Glutamatergic neuron (in vitro differentiated cells): ENCODE measurements at regions not wholly inside any gene's neighbourhood (a gene's known extent, or its start where the extent isn't known, plus 50 kb on each side); places are given as distances from the start of the nearest gene placed in this dataset.

ENCODE experiments used
- DNase-seq: peaks from one replicate; pipeline ENCODE4 v3.0.0; 2022
- H3K27ac Mint-ChIP-seq: one replicate; pipeline ENCODE4 v1.8.0; 2020; ENCODE audit warnings: mild to moderate bottlenecking, mixed read lengths, inconsistent platforms; ENCODE audit not compliant: unreplicated experiment
- H3K27me3 Mint-ChIP-seq: one replicate; pipeline ENCODE4 v1.8.0; 2020; ENCODE audit warnings: mild to moderate bottlenecking, moderate library complexity, mixed read lengths, inconsistent platforms; ENCODE audit not compliant: unreplicated experiment
- H3K36me3 Mint-ChIP-seq: one replicate; pipeline ENCODE4 v1.8.0; 2020; ENCODE audit warnings: mild to moderate bottlenecking, mixed read lengths, inconsistent platforms; ENCODE audit not compliant: unreplicated experiment
- H3K4me1 Mint-ChIP-seq: one replicate; pipeline ENCODE4 v1.8.0; 2020; ENCODE audit warnings: mild to moderate bottlenecking, low read depth, mixed read lengths, inconsistent platforms; ENCODE audit not compliant: unreplicated experiment
- H3K4me3 Mint-ChIP-seq: one replicate; pipeline ENCODE4 v1.8.0; 2020; ENCODE audit warnings: mild to moderate bottlenecking, mixed read lengths, inconsistent platforms; ENCODE audit not compliant: unreplicated experiment
- H3K9me3 Mint-ChIP-seq: one replicate; pipeline ENCODE4 v1.8.0; 2020; ENCODE audit warnings: mild to moderate bottlenecking, moderate library complexity, mixed read lengths, inconsistent platforms; ENCODE audit not compliant: unreplicated experiment
- TF ChIP-seq, protein P1 (sequence below): fragments of 200-600 bp; sonication (generic); IDR thresholded peaks from one replicate; pipeline ENCODE4 v1.5.0; 2021; ENCODE audit not compliant: partially characterized antibody, unreplicated experiment

DNA sequence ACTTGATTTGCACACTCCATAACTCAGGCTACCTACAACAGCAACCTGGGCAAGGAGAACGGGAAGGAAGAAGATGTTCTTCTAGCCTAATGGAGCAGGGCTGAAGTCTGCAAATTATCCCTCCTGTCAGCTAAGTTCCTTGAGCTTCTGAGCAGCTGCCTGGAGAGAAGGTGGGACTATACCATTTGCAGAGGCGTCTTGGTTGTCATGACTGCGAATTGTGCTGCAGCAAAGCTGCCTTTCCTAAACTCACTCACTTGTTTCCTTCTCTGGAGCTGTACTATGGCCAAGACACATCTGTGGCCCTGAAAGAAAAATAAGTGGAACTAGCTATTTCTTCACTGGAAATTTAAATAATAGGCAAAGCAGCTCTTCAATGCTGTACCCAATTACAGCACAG lies 682.4 kb upstream of the GRIA3 start:
- H3K9me3 Mint-ChIP-seq: no peaks in the 10 kb centered on the region
- H3K4me1 Mint-ChIP-seq: no peaks in the 10 kb centered on the region
- TF ChIP-seq, protein P1, sequence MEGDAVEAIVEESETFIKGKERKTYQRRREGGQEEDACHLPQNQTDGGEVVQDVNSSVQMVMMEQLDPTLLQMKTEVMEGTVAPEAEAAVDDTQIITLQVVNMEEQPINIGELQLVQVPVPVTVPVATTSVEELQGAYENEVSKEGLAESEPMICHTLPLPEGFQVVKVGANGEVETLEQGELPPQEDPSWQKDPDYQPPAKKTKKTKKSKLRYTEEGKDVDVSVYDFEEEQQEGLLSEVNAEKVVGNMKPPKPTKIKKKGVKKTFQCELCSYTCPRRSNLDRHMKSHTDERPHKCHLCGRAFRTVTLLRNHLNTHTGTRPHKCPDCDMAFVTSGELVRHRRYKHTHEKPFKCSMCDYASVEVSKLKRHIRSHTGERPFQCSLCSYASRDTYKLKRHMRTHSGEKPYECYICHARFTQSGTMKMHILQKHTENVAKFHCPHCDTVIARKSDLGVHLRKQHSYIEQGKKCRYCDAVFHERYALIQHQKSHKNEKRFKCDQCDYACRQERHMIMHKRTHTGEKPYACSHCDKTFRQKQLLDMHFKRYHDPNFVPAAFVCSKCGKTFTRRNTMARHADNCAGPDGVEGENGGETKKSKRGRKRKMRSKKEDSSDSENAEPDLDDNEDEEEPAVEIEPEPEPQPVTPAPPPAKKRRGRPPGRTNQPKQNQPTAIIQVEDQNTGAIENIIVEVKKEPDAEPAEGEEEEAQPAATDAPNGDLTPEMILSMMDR: no peak
- no peak for DNase-seq
- H3K4me3 Mint-ChIP-seq: no peak overlapping the region
- H3K27ac Mint-ChIP-seq: no peak overlapping the region
- no peaks in the 10 kb centered on the region for H3K27me3 Mint-ChIP-seq
- no peaks in the 10 kb centered on the region for H3K36me3 Mint-ChIP-seq

DNA sequence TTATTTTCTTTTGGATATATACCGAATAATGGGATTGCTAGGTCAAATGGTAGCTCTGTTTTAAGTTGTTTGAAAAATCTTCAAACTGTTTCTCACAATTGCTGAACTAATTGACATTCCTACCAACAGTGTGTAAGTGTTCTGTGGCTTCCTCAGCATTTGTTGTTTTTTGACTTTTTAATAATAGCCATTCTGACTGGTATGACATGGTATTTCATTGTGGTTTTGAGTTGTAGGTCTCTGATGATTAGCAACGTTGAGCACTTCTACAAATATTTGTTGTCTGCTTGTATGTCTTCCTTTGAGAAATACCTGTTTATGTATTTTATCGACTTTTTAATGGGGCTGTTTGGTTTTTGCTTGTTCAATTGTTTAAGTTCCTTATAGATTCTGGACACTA lies 680.1 kb upstream of the GRIA3 start:
- Mint-ChIP-seq H3K27me3 (no peaks in the 10 kb centered on the region), H3K9me3 (no peaks in the 10 kb centered on the region), H3K4me3 (no peak overlapping the region), H3K4me1 (no peaks in the 10 kb centered on the region), H3K27ac (no peak overlapping the region), H3K36me3 (no peaks in the 10 kb centered on the region)
- DNase-seq: no peak
- TF ChIP-seq, protein P1: no peak

DNA sequence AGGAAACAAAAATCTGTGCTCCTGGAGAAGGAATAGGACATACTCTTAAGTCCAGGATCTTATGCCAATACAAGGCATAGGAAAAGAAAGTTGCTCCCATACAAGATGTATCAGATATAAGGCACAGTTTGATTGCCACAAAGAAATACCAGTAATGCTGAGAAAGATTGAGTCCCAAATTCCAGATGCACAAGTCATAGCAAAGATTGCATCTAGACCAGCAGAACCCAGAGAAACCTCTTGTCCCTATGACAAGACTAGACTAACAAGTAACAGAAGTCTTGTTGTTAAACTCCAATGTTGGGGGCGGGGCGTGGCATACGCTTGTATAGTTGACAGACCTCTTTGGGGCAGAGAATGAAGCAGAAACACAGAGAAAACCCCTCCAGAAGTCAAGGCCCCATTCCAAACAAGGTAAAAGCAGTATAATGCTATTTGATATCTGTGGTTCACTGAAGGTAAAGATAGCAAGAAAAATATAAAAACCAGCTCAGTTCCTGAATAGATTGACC lies 671.5 kb upstream of the GRIA3 start:
- no peak overlapping the region for H3K4me3 Mint-ChIP-seq
- no peaks in the 10 kb centered on the region for H3K9me3 Mint-ChIP-seq
- TF ChIP-seq, protein P1: no peak
- DNase-seq: no peak
- H3K27me3 Mint-ChIP-seq: no peaks in the 10 kb centered on the region
- H3K27ac Mint-ChIP-seq: no peak overlapping the region
- H3K36me3 Mint-ChIP-seq: no peaks in the 10 kb centered on the region
- no peaks in the 10 kb centered on the region for H3K4me1 Mint-ChIP-seq

DNA sequence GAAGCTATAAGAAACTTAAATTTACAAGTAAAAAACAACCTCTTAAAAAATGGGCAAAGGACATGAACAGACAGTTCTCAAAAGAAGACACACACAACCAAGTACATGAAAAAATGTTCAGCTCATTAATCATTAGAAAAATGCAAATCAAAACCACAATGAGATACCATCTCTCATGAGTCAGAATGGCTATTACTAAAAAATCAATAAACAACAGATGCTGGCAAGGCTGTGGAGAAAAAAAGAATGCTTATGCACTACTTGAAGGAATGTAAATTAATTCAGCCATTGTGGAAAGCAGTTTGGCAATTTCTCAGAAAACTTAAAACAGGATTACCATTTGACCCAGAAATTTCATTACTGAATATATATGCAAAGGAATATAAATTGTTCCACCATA lies 666.3 kb upstream of the GRIA3 start:
- Mint-ChIP-seq H3K4me3 (no peak overlapping the region), H3K27me3 (no peaks in the 10 kb centered on the region), H3K27ac (no peak overlapping the region), H3K36me3 (no peaks in the 10 kb centered on the region), H3K9me3 (no peaks in the 10 kb centered on the region), H3K4me1 (no peaks in the 10 kb centered on the region)
- no peak for DNase-seq
- TF ChIP-seq, protein P1: no peak

DNA sequence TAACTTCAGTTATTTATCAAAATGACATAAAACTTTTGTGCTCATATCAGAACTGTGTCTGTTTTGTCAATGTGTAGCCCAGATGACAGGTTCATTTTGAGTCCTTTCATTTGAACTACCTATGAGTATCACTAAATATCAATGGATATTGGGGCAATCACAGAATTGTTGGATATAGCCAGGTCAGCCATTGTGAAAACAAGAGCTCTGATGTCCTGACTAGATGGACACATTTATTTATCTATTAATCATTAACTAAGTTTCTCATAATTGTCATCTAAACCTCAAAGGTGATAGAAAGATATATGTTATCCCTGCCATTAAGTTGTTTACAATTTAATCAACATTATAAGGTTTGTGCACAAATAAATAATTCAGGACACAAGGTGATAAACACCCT lies 638.3 kb upstream of the GRIA3 start:
- Mint-ChIP-seq H3K4me1 (no peaks in the 10 kb centered on the region), H3K4me3 (no peak overlapping the region), H3K36me3 (no peaks in the 10 kb centered on the region), H3K27me3 (no peaks in the 10 kb centered on the region), H3K27ac (no peak overlapping the region), H3K9me3 (no peaks in the 10 kb centered on the region)
- DNase-seq: no peak
- TF ChIP-seq, protein P1: no peak
